GM12874 (cell line): ENCODE measurements at regions not wholly inside any gene's neighbourhood (a gene's known extent, or its start where the extent isn't known, plus 50 kb on each side); places are given as distances from the start of the nearest gene placed in this dataset.

Source experiments
- CTCF ChIP-seq: IDR thresholded peaks from 2 replicates; pipeline ENCODE4 v1.5.1; 2011; ENCODE audit warnings: low read depth, mild to moderate bottlenecking, control low read depth, low read length, moderate library complexity; ENCODE audit not compliant: insufficient read depth

DNA sequence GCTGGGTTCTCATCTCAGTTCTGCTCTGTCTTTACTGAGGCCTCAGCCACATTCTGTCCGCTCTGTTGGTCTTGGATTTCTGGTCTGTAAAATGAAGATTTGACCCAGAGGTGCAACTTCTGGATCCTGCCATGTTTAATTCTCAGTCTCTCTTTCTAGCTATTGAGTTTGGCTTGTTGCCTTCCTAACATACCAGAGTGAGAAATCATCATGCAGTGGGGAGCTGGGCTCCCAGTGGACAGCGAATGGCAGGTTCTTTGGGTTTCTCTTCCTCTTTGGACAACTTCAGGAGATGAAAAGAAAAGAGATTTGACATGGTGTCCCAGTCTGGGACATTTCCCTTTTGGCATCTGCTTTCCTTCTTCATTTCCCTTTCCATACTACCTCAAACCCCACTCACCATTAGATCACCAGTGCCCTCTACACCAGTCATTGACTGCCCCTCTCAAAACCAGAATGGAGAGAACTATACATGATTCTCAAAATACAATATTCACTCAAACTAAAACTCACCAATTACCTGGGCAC, 334.7 kb downstream of the ACTL7B start:
- no peak for TF ChIP-seq CTCF

DNA sequence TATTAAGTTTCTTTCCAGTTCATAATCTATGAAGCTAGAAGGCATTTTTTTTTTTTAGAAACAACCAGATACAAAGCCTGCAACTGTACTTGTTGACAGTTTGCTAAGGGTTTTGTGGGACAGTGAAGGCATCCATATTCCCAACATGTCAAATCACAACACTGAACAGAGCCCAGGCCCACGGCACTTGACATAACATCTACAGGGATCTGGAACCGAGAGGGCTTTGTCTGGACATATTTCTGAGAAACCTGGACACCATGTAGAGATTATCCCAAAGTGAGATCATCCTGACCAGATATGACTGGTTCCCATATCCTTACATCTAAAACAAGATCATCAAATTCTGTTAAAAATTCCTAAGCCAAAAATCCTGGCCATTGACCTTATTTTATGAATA, 336.3 kb downstream of the ACTL7B start:
- TF ChIP-seq CTCF: no peak

GRCh38 chr9:108517651-108518365, 338.0 kb downstream of the ACTL7B start:
- TF ChIP-seq CTCF: no peak

DNA sequence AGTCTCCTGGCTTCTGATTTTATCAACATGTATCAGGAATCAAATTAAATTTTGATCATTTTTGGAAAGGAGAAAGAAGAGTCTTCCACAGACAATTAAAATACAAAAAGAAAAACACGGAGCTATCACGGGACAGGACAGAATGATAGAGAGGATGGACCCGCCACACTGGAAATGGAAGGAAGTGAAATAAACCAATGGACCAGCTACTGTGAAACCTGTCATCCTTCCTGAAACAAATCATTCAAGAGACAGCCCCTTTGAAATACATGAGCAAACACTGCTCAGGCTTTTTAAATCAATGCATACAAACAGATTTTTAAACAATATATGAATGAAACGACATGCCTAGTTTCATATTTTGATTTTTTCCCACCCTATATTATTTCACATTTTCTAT, 339.4 kb downstream of the ACTL7B start:
- no peak for TF ChIP-seq CTCF

DNA sequence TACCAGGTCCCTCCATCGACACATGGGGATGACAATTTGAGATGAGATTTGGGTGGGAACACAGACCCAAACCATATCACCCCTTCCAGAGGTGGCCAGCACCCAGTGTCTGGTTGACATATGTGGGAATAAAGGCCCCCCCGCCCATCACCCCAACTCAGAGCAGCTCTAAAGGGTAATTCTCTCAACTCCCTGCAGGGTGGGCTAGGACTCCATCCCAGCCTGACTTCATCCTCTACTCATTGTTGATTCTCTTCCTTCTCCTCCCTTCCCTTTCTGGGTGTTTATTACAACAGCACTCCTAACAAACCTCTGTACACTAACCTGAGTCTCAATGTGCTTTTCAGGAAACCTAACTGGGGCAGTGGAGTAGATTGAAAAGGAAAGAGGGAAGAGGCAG, 339.9 kb downstream of the ACTL7B start:
- TF ChIP-seq CTCF: no peak

- TF ChIP-seq CTCF: no peak
Measured at GRCh38 chr9:108512426-108513173, 343.2 kb downstream of the ACTL7B start.

GRCh38 chr9:108511307-108511706, 344.5 kb downstream of the ACTL7B start:
- TF ChIP-seq CTCF: no peak
